ENCODE measurements at regions not wholly inside any gene's neighbourhood (a gene's known extent, or its start where the extent isn't known, plus 50 kb on each side); places are given as distances from the start of the nearest gene placed in this dataset.

- no peaks in the 10 kb centered on the region for H3K27me3 ChIP-seq (ENCODE audit: control insufficient read depth in 1 of 2, insufficient read depth in 2 of 2, low read length in 2 of 2)
- H3K4me3 ChIP-seq (ENCODE audit: low read depth in 1 of 2, low read length in 2 of 2) = no peak overlapping the region
- H3K27ac ChIP-seq (ENCODE audit: low read depth in 2 of 2, low read length in 1 of 2) = no peak overlapping the region
- no peaks in the 10 kb centered on the region for H3K36me3 ChIP-seq (ENCODE audit: control insufficient read depth in 2 of 2, insufficient read depth in 2 of 2, low read length in 1 of 2)
- H3K9me3 ChIP-seq (ENCODE audit: control insufficient read depth in 2 of 2, insufficient read depth in 1 of 2, low read depth in 1 of 2, low read length in 1 of 2) = no peaks in the 10 kb centered on the region
- 49 to 65% methylated on average over 3 of the region's 3 CpGs for WGBS, 2 donors
- no peaks in the 10 kb centered on the region for H3K4me1 ChIP-seq (ENCODE audit: control insufficient read depth in 2 of 2, insufficient read depth in 2 of 2, low read length in 1 of 2)
These were observed 388.5 kb upstream of the NFE2L3 start for GRCh38 chr7:25763463-25763860.

GRCh38 chr7:25765110-25765655 lies 386.8 kb upstream of the NFE2L3 start:
- 55 to 61% methylated on average over 2 of the region's 2 CpGs for WGBS, 2 donors
- H3K27me3 ChIP-seq (ENCODE audit: control insufficient read depth in 1 of 2, insufficient read depth in 2 of 2, low read length in 2 of 2) = no peaks in the 10 kb centered on the region

GRCh38 chr7:25770235-25770634 lies 381.8 kb upstream of the NFE2L3 start:
- Histone ChIP-seq H3K36me3 (ENCODE audit: control insufficient read depth in 2 of 2, insufficient read depth in 2 of 2, low read length in 1 of 2) (no peaks in the 10 kb centered on the region), H3K9me3 (ENCODE audit: control insufficient read depth in 2 of 2, insufficient read depth in 1 of 2, low read depth in 1 of 2, low read length in 1 of 2) (no peaks in the 10 kb centered on the region), H3K4me3 (ENCODE audit: low read depth in 1 of 2, low read length in 2 of 2) (no peak overlapping the region), H3K27ac (ENCODE audit: low read depth in 2 of 2, low read length in 1 of 2) (no peak overlapping the region), H3K27me3 (ENCODE audit: control insufficient read depth in 1 of 2, insufficient read depth in 2 of 2, low read length in 2 of 2) (no peaks in the 10 kb centered on the region), H3K4me1 (ENCODE audit: control insufficient read depth in 2 of 2, insufficient read depth in 2 of 2, low read length in 1 of 2) (no peaks in the 10 kb centered on the region)
- WGBS, 2 donors = 39 to 54% methylated on average over 4 of the region's 4 CpGs

More at GRCh38 chr7:25765110-25765655, 386.8 kb upstream of the NFE2L3 start:
- Histone ChIP-seq H3K4me3 (ENCODE audit: low read depth in 1 of 2, low read length in 2 of 2) (no peak overlapping the region), H3K27ac (ENCODE audit: low read depth in 2 of 2, low read length in 1 of 2) (no peak overlapping the region), H3K4me1 (ENCODE audit: control insufficient read depth in 2 of 2, insufficient read depth in 2 of 2, low read length in 1 of 2) (no peaks in the 10 kb centered on the region), H3K9me3 (ENCODE audit: control insufficient read depth in 2 of 2, insufficient read depth in 1 of 2, low read depth in 1 of 2, low read length in 1 of 2) (no peaks in the 10 kb centered on the region), H3K36me3 (ENCODE audit: control insufficient read depth in 2 of 2, insufficient read depth in 2 of 2, low read length in 1 of 2) (no peaks in the 10 kb centered on the region)

- H3K27ac ChIP-seq (ENCODE audit: low read depth in 2 of 2, low read length in 1 of 2) = no peak overlapping the region
- no peaks in the 10 kb centered on the region for H3K36me3 ChIP-seq (ENCODE audit: control insufficient read depth in 2 of 2, insufficient read depth in 2 of 2, low read length in 1 of 2)
- H3K9me3 ChIP-seq (ENCODE audit: control insufficient read depth in 2 of 2, insufficient read depth in 1 of 2, low read depth in 1 of 2, low read length in 1 of 2) = no peaks in the 10 kb centered on the region
- H3K4me1 ChIP-seq (ENCODE audit: control insufficient read depth in 2 of 2, insufficient read depth in 2 of 2, low read length in 1 of 2) = no peaks in the 10 kb centered on the region
- no peak overlapping the region for H3K4me3 ChIP-seq (ENCODE audit: low read depth in 1 of 2, low read length in 2 of 2)
- H3K27me3 ChIP-seq (ENCODE audit: control insufficient read depth in 1 of 2, insufficient read depth in 2 of 2, low read length in 2 of 2) = no peaks in the 10 kb centered on the region
- whole genome bisulfite sequencing, 2 donors = 32 to 61% methylated on average over 3 of the region's 3 CpGs
These were observed 381.3 kb upstream of the NFE2L3 start for GRCh38 chr7:25770670-25771069.

- no peaks in the 10 kb centered on the region for H3K4me1 ChIP-seq (ENCODE audit: control insufficient read depth in 2 of 2, insufficient read depth in 2 of 2, low read length in 1 of 2)
- no peaks in the 10 kb centered on the region for H3K27me3 ChIP-seq (ENCODE audit: control insufficient read depth in 1 of 2, insufficient read depth in 2 of 2, low read length in 2 of 2)
- H3K4me3 ChIP-seq (ENCODE audit: low read depth in 1 of 2, low read length in 2 of 2) = no peak overlapping the region
- H3K9me3 ChIP-seq (ENCODE audit: control insufficient read depth in 2 of 2, insufficient read depth in 1 of 2, low read depth in 1 of 2, low read length in 1 of 2) = no peaks in the 10 kb centered on the region
- no peaks in the 10 kb centered on the region for H3K36me3 ChIP-seq (ENCODE audit: control insufficient read depth in 2 of 2, insufficient read depth in 2 of 2, low read length in 1 of 2)
- WGBS, 2 donors = 89 to 90% methylated on average over 4 of the region's 4 CpGs
- H3K27ac ChIP-seq (ENCODE audit: low read depth in 2 of 2, low read length in 1 of 2) = no peak overlapping the region
These were observed 380.5 kb upstream of the NFE2L3 start for GRCh38 chr7:25771491-25771890.

- no peaks in the 10 kb centered on the region for H3K27me3 ChIP-seq (ENCODE audit: control insufficient read depth in 1 of 2, insufficient read depth in 2 of 2, low read length in 2 of 2)
- no peak overlapping the region for H3K27ac ChIP-seq (ENCODE audit: low read depth in 2 of 2, low read length in 1 of 2)
- H3K4me3 ChIP-seq (ENCODE audit: low read depth in 1 of 2, low read length in 2 of 2) = no peak overlapping the region
- no peaks in the 10 kb centered on the region for H3K4me1 ChIP-seq (ENCODE audit: control insufficient read depth in 2 of 2, insufficient read depth in 2 of 2, low read length in 1 of 2)
- WGBS, 2 donors = 93% methylated on average over 4 of the region's 4 CpGs
- no peaks in the 10 kb centered on the region for H3K9me3 ChIP-seq (ENCODE audit: control insufficient read depth in 2 of 2, insufficient read depth in 1 of 2, low read depth in 1 of 2, low read length in 1 of 2)
- no peaks in the 10 kb centered on the region for H3K36me3 ChIP-seq (ENCODE audit: control insufficient read depth in 2 of 2, insufficient read depth in 2 of 2, low read length in 1 of 2)
These were observed 379.2 kb upstream of the NFE2L3 start for GRCh38 chr7:25772802-25773201.

- Histone ChIP-seq H3K4me3 (ENCODE audit: low read depth in 1 of 2, low read length in 2 of 2) (no peak overlapping the region), H3K27ac (ENCODE audit: low read depth in 2 of 2, low read length in 1 of 2) (no peak overlapping the region), H3K4me1 (ENCODE audit: control insufficient read depth in 2 of 2, insufficient read depth in 2 of 2, low read length in 1 of 2) (no peaks in the 10 kb centered on the region), H3K36me3 (ENCODE audit: control insufficient read depth in 2 of 2, insufficient read depth in 2 of 2, low read length in 1 of 2) (no peaks in the 10 kb centered on the region), H3K27me3 (ENCODE audit: control insufficient read depth in 1 of 2, insufficient read depth in 2 of 2, low read length in 2 of 2) (no peaks in the 10 kb centered on the region), H3K9me3 (ENCODE audit: control insufficient read depth in 2 of 2, insufficient read depth in 1 of 2, low read depth in 1 of 2, low read length in 1 of 2) (no peaks in the 10 kb centered on the region)
- 98 to 99% methylated on average over 1 of the region's 1 CpG for WGBS, 2 donors
These were observed 377.3 kb upstream of the NFE2L3 start for GRCh38 chr7:25774675-25775074.

GRCh38 chr7:25775570-25775969 lies 376.4 kb upstream of the NFE2L3 start:
- WGBS, 2 donors = 91 to 92% methylated on average over 4 of the region's 4 CpGs

GRCh38 chr7:25775999-25776743 lies 375.8 kb upstream of the NFE2L3 start:
- Histone ChIP-seq H3K4me1 (ENCODE audit: control insufficient read depth in 2 of 2, insufficient read depth in 2 of 2, low read length in 1 of 2) (no peaks in the 10 kb centered on the region), H3K27me3 (ENCODE audit: control insufficient read depth in 1 of 2, insufficient read depth in 2 of 2, low read length in 2 of 2) (no peaks in the 10 kb centered on the region), H3K27ac (ENCODE audit: low read depth in 2 of 2, low read length in 1 of 2) (no peak overlapping the region), H3K9me3 (ENCODE audit: control insufficient read depth in 2 of 2, insufficient read depth in 1 of 2, low read depth in 1 of 2, low read length in 1 of 2) (no peaks in the 10 kb centered on the region), H3K4me3 (ENCODE audit: low read depth in 1 of 2, low read length in 2 of 2) (no peak overlapping the region), H3K36me3 (ENCODE audit: control insufficient read depth in 2 of 2, insufficient read depth in 2 of 2, low read length in 1 of 2) (no peaks in the 10 kb centered on the region)
- WGBS, 2 donors = 70 to 73% methylated on average over 3 of the region's 3 CpGs

More at GRCh38 chr7:25775570-25775969, 376.4 kb upstream of the NFE2L3 start:
- Histone ChIP-seq H3K27ac (ENCODE audit: low read depth in 2 of 2, low read length in 1 of 2) (no peak overlapping the region), H3K27me3 (ENCODE audit: control insufficient read depth in 1 of 2, insufficient read depth in 2 of 2, low read length in 2 of 2) (no peaks in the 10 kb centered on the region), H3K9me3 (ENCODE audit: control insufficient read depth in 2 of 2, insufficient read depth in 1 of 2, low read depth in 1 of 2, low read length in 1 of 2) (no peaks in the 10 kb centered on the region), H3K36me3 (ENCODE audit: control insufficient read depth in 2 of 2, insufficient read depth in 2 of 2, low read length in 1 of 2) (no peaks in the 10 kb centered on the region), H3K4me1 (ENCODE audit: control insufficient read depth in 2 of 2, insufficient read depth in 2 of 2, low read length in 1 of 2) (no peaks in the 10 kb centered on the region), H3K4me3 (ENCODE audit: low read depth in 1 of 2, low read length in 2 of 2) (no peak overlapping the region)

- 78 to 82% methylated on average over 1 of the region's 1 CpG for WGBS, 2 donors
- H3K4me1 ChIP-seq (ENCODE audit: control insufficient read depth in 2 of 2, insufficient read depth in 2 of 2, low read length in 1 of 2) = no peaks in the 10 kb centered on the region
- H3K27ac ChIP-seq (ENCODE audit: low read depth in 2 of 2, low read length in 1 of 2) = peak overlapping the region in 1 of 2 donors; percentile 13
- no peaks in the 10 kb centered on the region for H3K27me3 ChIP-seq (ENCODE audit: control insufficient read depth in 1 of 2, insufficient read depth in 2 of 2, low read length in 2 of 2)
- no peak overlapping the region for H3K4me3 ChIP-seq (ENCODE audit: low read depth in 1 of 2, low read length in 2 of 2)
- no peaks in the 10 kb centered on the region for H3K9me3 ChIP-seq (ENCODE audit: control insufficient read depth in 2 of 2, insufficient read depth in 1 of 2, low read depth in 1 of 2, low read length in 1 of 2)
- H3K36me3 ChIP-seq (ENCODE audit: control insufficient read depth in 2 of 2, insufficient read depth in 2 of 2, low read length in 1 of 2) = no peaks in the 10 kb centered on the region
These were observed 375.3 kb upstream of the NFE2L3 start for GRCh38 chr7:25776744-25777123.

Measured in esophagus (tissue), 2 donors.